SK-N-SH (cell line): ENCODE measurements at regions not wholly inside any gene's neighbourhood (a gene's known extent, or its start where the extent isn't known, plus 50 kb on each side); places are given as distances from the start of the nearest gene placed in this dataset.

Source experiments
- CTCF ChIA-PET: fragments of 300-600, 350-600 bp; formaldehyde crosslinking; extraction: SDS; loops from one replicate; lab custom pipeline; 2021; lab: Yijun Ruan, JAX
- POLR2A ChIA-PET: fragments of 350-600 bp; sonication (Branson Sonifier 250); formaldehyde crosslinking; extraction: SDS; loops from one replicate; lab custom pipeline; 2020; ENCODE audit warnings: antibody characterized with exemption, inconsistent platforms; lab: Yijun Ruan, JAX
- DNase-seq: peaks from one replicate; pipeline ENCODE4 v3.0.0; 2012
- H2AFZ ChIP-seq: fragments of 200-600 bp; sonication (generic); 2 replicates; pipeline ENCODE4 v1.8.1; 2016; ENCODE audit warnings: antibody characterized with exemption, mild to moderate bottlenecking, low read depth
- H3F3A ChIP-seq: fragments of 200-600 bp; sonication (generic); replicated peaks from 2 replicates; pipeline ENCODE3; 2016; ENCODE audit warnings: antibody characterized with exemption, mild to moderate bottlenecking; ENCODE audit not compliant: insufficient read depth
- H3K27ac ChIP-seq, 2 experiments: fragments of 200-500 bp in 1 of 2; fragments of 200-600 bp in 1 of 2; sonication (Bioruptor generic) in 1 of 2; sonication (generic), shearing (Covaris generic) in 1 of 2; 2 replicates each; pipeline versions ENCODE4 v1.5.1 to v1.6.1; 2014 to 2016; ENCODE audit warnings: low read depth in 2 of 2, inconsistent platforms in 1 of 2, low read length in 1 of 2, mild to moderate bottlenecking in 1 of 2, mixed read lengths in 1 of 2
- H3K27me3 ChIP-seq: fragments of 200-600 bp; sonication (generic), shearing (Covaris generic); 2 replicates; pipeline ENCODE4 v1.6.1; 2016; ENCODE audit warnings: mixed run types; ENCODE audit not compliant: insufficient read depth
- H3K36me3 ChIP-seq, 2 experiments: fragments of 200-500 bp in 1 of 2; fragments of 200-600 bp in 1 of 2; sonication (Bioruptor generic) in 1 of 2; sonication (generic) in 1 of 2; replicated peaks in 1 of 2; 2 replicates each; pipeline versions ENCODE3 to v1.5.1; 2014 to 2016; ENCODE audit warnings: low read length in 1 of 2, mild to moderate bottlenecking in 1 of 2; ENCODE audit not compliant: insufficient read depth in 2 of 2, control insufficient read depth in 1 of 2
- H3K4me1 ChIP-seq, 2 experiments: fragments of 200-500 bp in 1 of 2; fragments of 200-600 bp in 1 of 2; sonication (Bioruptor generic) in 1 of 2; sonication (generic), shearing (Covaris generic) in 1 of 2; 2 replicates each; pipeline versions ENCODE4 v1.5.1 to v1.6.1; 2014 to 2016; ENCODE audit warnings: low read depth in 1 of 2, low read length in 1 of 2, mixed run types in 1 of 2; ENCODE audit not compliant: insufficient read depth in 2 of 2, control insufficient read depth in 1 of 2
- H3K4me2 ChIP-seq: fragments of 200-600 bp; sonication (generic), shearing (Covaris generic); 2 replicates; pipeline ENCODE4 v1.6.1; 2017; ENCODE audit warnings: mixed run types
- H3K4me3 ChIP-seq, 2 experiments: fragments of 200-500 bp in 1 of 2; fragments of 200-600 bp in 1 of 2; sonication (Bioruptor generic) in 1 of 2; sonication (generic), shearing (Covaris generic) in 1 of 2; 2 replicates each; pipeline versions ENCODE4 v1.5.1 to v1.8.1; 2014 to 2016; ENCODE audit warnings: low read depth in 2 of 2, inconsistent platforms in 1 of 2, low read length in 1 of 2, mild to moderate bottlenecking in 1 of 2, mixed read lengths in 1 of 2, moderate library complexity in 1 of 2
- H3K79me2 ChIP-seq: fragments of 200-600 bp; sonication (generic); 2 replicates; pipeline ENCODE4 v1.8.1; 2017; ENCODE audit warnings: mild to moderate bottlenecking; ENCODE audit not compliant: insufficient read depth
- H3K9ac ChIP-seq: fragments of 200-600 bp; sonication (generic); 2 replicates; pipeline ENCODE4 v1.6.1; 2017; ENCODE audit warnings: mixed run types
- H3K9me2 ChIP-seq: fragments of 200-600 bp; sonication (generic); 2 replicates; pipeline ENCODE4 v1.6.1; 2017; ENCODE audit warnings: mixed run types
- H3K9me3 ChIP-seq: fragments of 200-600 bp; sonication (generic); 2 replicates; pipeline ENCODE4 v1.6.1; 2017; ENCODE audit warnings: mixed run types, mild to moderate bottlenecking, moderate library complexity
- H4K20me1 ChIP-seq: fragments of 200-600 bp; sonication (generic); 2 replicates; pipeline ENCODE4 v1.6.1; 2017; ENCODE audit warnings: mild to moderate bottlenecking, mixed run types; ENCODE audit not compliant: insufficient read depth
- CTCF ChIP-seq: fragments of 200-600 bp; sonication (generic); IDR thresholded peaks from 2 replicates; pipeline ENCODE4 v1.6.1; 2017; ENCODE audit warnings: antibody characterized with exemption, mild to moderate bottlenecking, moderate library complexity
- EP300 ChIP-seq, 2 experiments: IDR thresholded peaks; 2 replicates each; pipeline versions ENCODE4 v1.4.0 to v1.6.1; 2012; ENCODE audit warnings: borderline replicate concordance in 1 of 2, low read depth in 1 of 2, low read length in 1 of 2
- EZH2phosphoT487 ChIP-seq: fragments of 200-600 bp; sonication (generic); IDR thresholded peaks from 2 replicates; pipeline ENCODE4 v1.6.1; 2017; ENCODE audit warnings: low read depth, mixed run types, mild to moderate bottlenecking, antibody characterized with exemption, moderate library complexity, borderline replicate concordance
- FOXJ3 ChIP-seq: sonication (generic); formaldehyde crosslinking; IDR thresholded peaks from 2 replicates; pipeline ENCODE4 v1.5.1; 2020; ENCODE audit warnings: mild to moderate bottlenecking, missing genetic modification reagents
- FOXM1 ChIP-seq: IDR thresholded peaks from 2 replicates; pipeline ENCODE4 v1.4.0; 2012; ENCODE audit warnings: low read depth, mild to moderate bottlenecking
- GABPA ChIP-seq: IDR thresholded peaks from 2 replicates; pipeline ENCODE4 v1.4.0; 2012; ENCODE audit warnings: low read depth, mild to moderate bottlenecking
- GATA2 ChIP-seq: sonication (generic); formaldehyde crosslinking; IDR thresholded peaks from 2 replicates; pipeline ENCODE4 v1.5.0; 2020; ENCODE audit warnings: mild to moderate bottlenecking, missing genetic modification reagents
- IRF3 ChIP-seq: fragments of 150-350 bp; IDR thresholded peaks from 2 replicates; pipeline ENCODE4 v1.6.1; 2016; ENCODE audit warnings: mild to moderate bottlenecking, low read depth, low read length
- MAX ChIP-seq: IDR thresholded peaks from 2 replicates; pipeline ENCODE4 v1.4.0; 2012; ENCODE audit warnings: low read depth
- MXI1 ChIP-seq: IDR thresholded peaks from 2 replicates; pipeline ENCODE4 v1.6.1; 2012; ENCODE audit warnings: mild to moderate bottlenecking, low read depth, low read length, improper control_type of control experiment
- PBX3 ChIP-seq: IDR thresholded peaks from 2 replicates; pipeline ENCODE4; 2012
- POLR2AphosphoS5 ChIP-seq: IDR thresholded peaks from 2 replicates; pipeline ENCODE4 v1.6.1; 2012; ENCODE audit warnings: low read depth, low read length
- RAD21 ChIP-seq: IDR thresholded peaks from 2 replicates; pipeline ENCODE4 v1.6.1; 2012; ENCODE audit warnings: mild to moderate bottlenecking, low read length
- RCOR1 ChIP-seq: fragments of 150-350 bp; IDR thresholded peaks from 2 replicates; pipeline ENCODE4 v1.6.1; 2017; ENCODE audit warnings: antibody characterized with exemption, low read length
- TCF12 ChIP-seq: IDR thresholded peaks from 2 replicates; pipeline ENCODE4 v1.4.0; 2012
- USF1 ChIP-seq: IDR thresholded peaks from 2 replicates; pipeline ENCODE4 v1.4.0; 2012; ENCODE audit warnings: low read depth, borderline replicate concordance
- USF2 ChIP-seq: fragments of 150-350 bp; IDR thresholded peaks from 2 replicates; pipeline ENCODE4 v1.6.1; 2017; ENCODE audit warnings: antibody characterized with exemption, low read length, low read depth, borderline replicate concordance
- WGBS: methylation state at CpG from one replicate; pipeline ENCODE4 v1.1.6; 2017; ENCODE audit warnings: low lambda C conversion rate; 5-methylcytosine and 5-hydroxymethylcytosine counted together

GRCh38 chr3:139832998-139833397 lies 102.0 kb upstream of the CLSTN2 start:
- Histone ChIP-seq H3K9me3 (no peaks in the 10 kb centered on the region), H3K9ac (no peak overlapping the region), H4K20me1 (no peaks in the 10 kb centered on the region), H3K27ac (no peak overlapping the region), H3F3A (no peaks in the 10 kb centered on the region), H2AFZ (no peak overlapping the region), H3K79me2 (no peaks in the 10 kb centered on the region), H3K4me3 (no peak overlapping the region), H3K4me1 (peaks cover 0 to 13% of the 10 kb centered on the region in 2 experiments; a peak in 1 of 4 replicates), H3K36me3 (no peaks in the 10 kb centered on the region), H3K9me2 (no peaks in the 10 kb centered on the region), H3K27me3 (no peaks in the 10 kb centered on the region), H3K4me2 (no peak overlapping the region)
- CTCF ChIA-PET = interaction anchor here (2.1 kb wide), 1 partner anchor 102 kb away, joined by 5 read pairs; the partner anchor contains the start of gene CLSTN2
- TF ChIP-seq GABPA = no peak
- DNase-seq = no peak
- POLR2A ChIA-PET = no interaction called here
- WGBS = 47% methylated on average over 4 of the region's 4 CpGs

GRCh38 chr3:139830817-139831216 lies 104.2 kb upstream of the CLSTN2 start:
- Histone ChIP-seq H3K79me2 (no peaks in the 10 kb centered on the region), H3K9me2 (no peaks in the 10 kb centered on the region), H3K27ac (peak overlapping the region in 1 of 2 experiments; percentile 81; a peak in 2 of 4 replicates), H3K9me3 (no peaks in the 10 kb centered on the region), H3K27me3 (no peaks in the 10 kb centered on the region), H4K20me1 (no peaks in the 10 kb centered on the region), H2AFZ (no peak overlapping the region), H3K4me3 (no peak overlapping the region), H3K36me3 (no peaks in the 10 kb centered on the region), H3K4me1 (peaks cover 0 to 13% of the 10 kb centered on the region in 2 experiments; a peak in 1 of 4 replicates), H3F3A (no peaks in the 10 kb centered on the region), H3K9ac (no peak overlapping the region), H3K4me2 (no peak overlapping the region)
- DNase-seq = peak; percentile 76
- CTCF ChIA-PET = interaction anchor here (0.6 to 2.1 kb wide), 3 partner anchors 101 to 134 kb away, joined by 3 to 5 read pairs (median 3); partner anchors contain the start of gene CLSTN2
- POLR2A ChIA-PET = interaction anchor here (1.2 kb wide), 1 partner anchor 155 kb away, joined by 3 read pairs; no protein-coding TSS in a partner anchor
- WGBS = 14% methylated on average over 4 of the region's 11 CpGs
- no peak for TF ChIP-seq MAX
- no peak for TF ChIP-seq IRF3
- TF ChIP-seq POLR2AphosphoS5 = no peak
- TF ChIP-seq USF2 = no peak
- TF ChIP-seq EP300 (IDR thresholded peaks at IDR 0.05; ENCODE audit: borderline replicate concordance in 1 of 2, low read depth in 1 of 2, low read length in 1 of 2) = peak in 1 of 2 experiments; percentile 90; a peak in 2 of 4 replicates
- no peak for TF ChIP-seq USF1
- TF ChIP-seq GATA2 (CRISPR knock-in tag) = peak; percentile 67
- TF ChIP-seq FOXJ3 (CRISPR knock-in tag) = peak; percentile 79; the same call in 1 of the 2 replicates
- no peak for TF ChIP-seq EZH2phosphoT487
- TF ChIP-seq RCOR1 = peak; percentile 89
- no peak for TF ChIP-seq FOXM1
- no peak for TF ChIP-seq MXI1
- no peak for TF ChIP-seq RAD21
- no peak for TF ChIP-seq PBX3
- no peak for TF ChIP-seq TCF12
- TF ChIP-seq CTCF = no peak
